ENCODE measurements at regions not wholly inside any gene's neighbourhood (a gene's known extent, or its start where the extent isn't known, plus 50 kb on each side); places are given as distances from the start of the nearest gene placed in this dataset.

DNA sequence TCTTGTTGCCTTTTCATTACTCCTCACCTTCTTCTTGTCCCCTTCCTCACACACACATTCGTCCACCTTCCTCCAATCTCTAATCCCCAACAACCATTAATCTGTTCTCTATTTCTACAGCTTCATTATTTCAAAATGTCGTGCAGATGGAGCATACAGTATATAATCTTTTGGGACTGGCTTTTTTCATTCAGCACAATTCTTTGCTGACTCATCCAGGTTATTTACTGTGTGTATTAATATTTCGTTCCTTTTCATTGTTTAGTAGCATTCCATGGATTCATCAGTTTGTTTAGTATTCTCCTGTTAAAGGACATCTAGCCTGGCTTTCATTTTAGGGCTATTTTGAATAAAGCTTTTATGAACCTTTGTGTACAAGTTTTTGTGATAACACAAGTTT is 159.3 kb downstream of the PTPN20 start:
- no peak overlapping the region for H3K27ac ChIP-seq
- TF ChIP-seq CTCF (IDR thresholded peaks at IDR 0.05), result no peak
- H3K27me3 ChIP-seq, result no peaks in the 10 kb centered on the region
- no peak for DNase-seq (ENCODE audit: low spot score)
- no peaks in the 10 kb centered on the region for H3K4me1 ChIP-seq
- no peaks in the 10 kb centered on the region for H3K9me3 ChIP-seq
- H3K4me3 ChIP-seq, result no peak overlapping the region
- H3K36me3 ChIP-seq, result no peaks in the 10 kb centered on the region

GRCh38 chr10:47071891-47072290 is 160.7 kb downstream of the PTPN20 start:
- Histone ChIP-seq H3K9me3 (no peaks in the 10 kb centered on the region), H3K4me3 (no peak overlapping the region), H3K27ac (no peak overlapping the region), H3K4me1 (no peaks in the 10 kb centered on the region), H3K36me3 (no peaks in the 10 kb centered on the region), H3K27me3 (no peaks in the 10 kb centered on the region)
- DNase-seq (ENCODE audit: low spot score), result no peak
- TF ChIP-seq CTCF (IDR thresholded peaks at IDR 0.05), result no peak

- Histone ChIP-seq H3K4me3 (no peak overlapping the region), H3K27me3 (no peaks in the 10 kb centered on the region), H3K27ac (no peak overlapping the region), H3K9me3 (no peaks in the 10 kb centered on the region), H3K36me3 (no peaks in the 10 kb centered on the region), H3K4me1 (no peaks in the 10 kb centered on the region)
- no peak for TF ChIP-seq CTCF (IDR thresholded peaks at IDR 0.05)
- DNase-seq (ENCODE audit: low spot score), result no peak
Measured at GRCh38 chr10:47073967-47074366, 162.7 kb downstream of the PTPN20 start.

DNA sequence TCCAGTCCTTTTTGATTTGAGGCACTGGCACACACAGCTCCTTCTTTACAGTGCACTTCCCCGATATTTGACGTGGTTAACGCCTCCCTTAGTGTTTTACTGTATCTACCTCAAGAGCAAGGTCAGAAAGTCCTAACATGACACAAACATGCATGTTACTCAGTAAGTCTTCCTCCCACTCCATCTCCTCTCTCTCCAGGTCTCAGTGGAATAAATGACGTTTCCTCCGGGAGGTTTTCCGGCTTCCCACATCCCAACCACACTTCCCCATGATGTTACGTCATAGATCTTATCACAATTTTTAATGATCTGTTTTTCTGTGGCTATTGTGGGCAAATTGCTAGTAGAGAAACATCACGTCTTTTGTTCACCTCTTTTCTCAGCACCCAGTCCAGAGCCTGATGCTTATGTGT is 165.7 kb downstream of the PTPN20 start:
- Histone ChIP-seq H3K27me3 (no peaks in the 10 kb centered on the region), H3K9me3 (no peaks in the 10 kb centered on the region), H3K4me3 (no peak overlapping the region), H3K36me3 (no peaks in the 10 kb centered on the region), H3K4me1 (no peaks in the 10 kb centered on the region), H3K27ac (no peak overlapping the region)
- no peak for DNase-seq (ENCODE audit: low spot score)
- no peak for TF ChIP-seq CTCF (IDR thresholded peaks at IDR 0.05)

GRCh38 chr10:47077386-47077785 is 166.2 kb downstream of the PTPN20 start:
- H3K27ac ChIP-seq, result no peak overlapping the region
- no peak for TF ChIP-seq CTCF (IDR thresholded peaks at IDR 0.05)
- H3K27me3 ChIP-seq, result no peaks in the 10 kb centered on the region
- H3K4me3 ChIP-seq, result no peak overlapping the region
- H3K9me3 ChIP-seq, result no peaks in the 10 kb centered on the region
- DNase-seq (ENCODE audit: low spot score), result no peak
- H3K36me3 ChIP-seq, result no peaks in the 10 kb centered on the region
- no peaks in the 10 kb centered on the region for H3K4me1 ChIP-seq

- no peak for DNase-seq (ENCODE audit: low spot score)
- Histone ChIP-seq H3K27ac (no peak overlapping the region), H3K4me1 (no peaks in the 10 kb centered on the region), H3K4me3 (no peak overlapping the region), H3K9me3 (no peaks in the 10 kb centered on the region), H3K36me3 (no peaks in the 10 kb centered on the region), H3K27me3 (no peaks in the 10 kb centered on the region)
- TF ChIP-seq CTCF (IDR thresholded peaks at IDR 0.05), result no peak
Measured at GRCh38 chr10:47077941-47078340, 166.7 kb downstream of the PTPN20 start.

All from right atrium auricular region (tissue), 2 donors.